ENCODE measurements at regions not wholly inside any gene's neighbourhood (a gene's known extent, or its start where the extent isn't known, plus 50 kb on each side); places are given as distances from the start of the nearest gene placed in this dataset.

- no peak for DNase-seq
Measured at GRCh38 chr12:114968727-114969126, 284.8 kb upstream of the TBX3 start.

GRCh38 chr12:114967151-114967550, 283.2 kb upstream of the TBX3 start:
- no peak for DNase-seq

DNA sequence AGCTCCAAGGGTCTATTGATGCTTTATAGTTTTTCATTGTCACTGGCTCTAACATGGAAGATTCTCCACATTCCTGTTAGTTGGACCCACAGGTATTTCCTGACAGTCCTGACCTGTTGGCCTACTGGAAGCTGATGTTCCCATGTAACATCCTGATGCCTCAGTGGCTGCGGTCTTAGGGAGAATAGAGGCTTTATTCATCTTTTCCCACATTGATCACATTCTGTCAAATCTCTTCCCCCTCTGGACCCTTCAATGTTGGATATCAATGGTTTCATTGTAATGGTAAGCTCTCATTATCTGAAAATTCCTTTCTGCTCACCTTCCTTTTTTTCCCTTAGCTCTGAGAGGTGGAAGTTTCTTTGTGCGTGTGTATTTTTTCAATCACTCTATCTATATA, 280.9 kb upstream of the TBX3 start:
- no peak for DNase-seq

- no peak for DNase-seq
Measured at GRCh38 chr12:114963846-114964245, 279.9 kb upstream of the TBX3 start.

GRCh38 chr12:114961491-114961890, 277.5 kb upstream of the TBX3 start:
- DNase-seq = no peak

GRCh38 chr12:114958538-114958937, 274.6 kb upstream of the TBX3 start:
- DNase-seq = no peak

GRCh38 chr12:114957225-114957624, 273.2 kb upstream of the TBX3 start:
- no peak for DNase-seq

DNA sequence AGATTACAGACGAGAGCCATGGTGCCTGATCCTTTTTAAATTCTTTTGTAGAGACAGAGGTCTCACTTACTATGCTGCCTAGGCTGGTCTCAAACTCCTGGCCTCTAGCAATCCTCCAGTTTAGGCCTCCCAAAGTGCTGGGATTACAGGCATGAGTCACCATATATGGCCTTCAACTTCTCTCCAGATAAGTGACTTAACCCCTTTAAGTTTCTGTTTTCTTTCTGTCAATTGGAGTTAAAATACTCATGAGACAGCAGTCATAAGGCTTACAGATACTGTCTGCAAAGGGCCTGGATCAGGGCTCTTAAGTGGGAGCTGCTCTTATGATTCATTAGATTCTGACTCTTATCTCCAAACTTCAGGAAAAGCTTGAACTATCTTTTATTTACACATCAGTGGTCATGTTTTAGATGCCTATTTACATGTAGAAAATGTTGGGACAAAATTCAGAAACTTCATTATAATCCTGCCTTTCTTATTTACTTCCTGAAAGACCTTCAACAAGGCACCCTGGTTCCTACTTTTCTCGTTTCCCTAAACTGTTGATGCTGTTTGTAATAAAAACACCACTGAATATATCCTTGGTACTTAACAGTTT, 271.5 kb upstream of the TBX3 start:
- DNase-seq = no peak

- no peak for DNase-seq
Measured at GRCh38 chr12:114954511-114955055, 270.6 kb upstream of the TBX3 start.

GRCh38 chr12:114952573-114953271, 268.7 kb upstream of the TBX3 start:
- peak in 1 of 56 donors; percentile 0 for DNase-seq

DNA sequence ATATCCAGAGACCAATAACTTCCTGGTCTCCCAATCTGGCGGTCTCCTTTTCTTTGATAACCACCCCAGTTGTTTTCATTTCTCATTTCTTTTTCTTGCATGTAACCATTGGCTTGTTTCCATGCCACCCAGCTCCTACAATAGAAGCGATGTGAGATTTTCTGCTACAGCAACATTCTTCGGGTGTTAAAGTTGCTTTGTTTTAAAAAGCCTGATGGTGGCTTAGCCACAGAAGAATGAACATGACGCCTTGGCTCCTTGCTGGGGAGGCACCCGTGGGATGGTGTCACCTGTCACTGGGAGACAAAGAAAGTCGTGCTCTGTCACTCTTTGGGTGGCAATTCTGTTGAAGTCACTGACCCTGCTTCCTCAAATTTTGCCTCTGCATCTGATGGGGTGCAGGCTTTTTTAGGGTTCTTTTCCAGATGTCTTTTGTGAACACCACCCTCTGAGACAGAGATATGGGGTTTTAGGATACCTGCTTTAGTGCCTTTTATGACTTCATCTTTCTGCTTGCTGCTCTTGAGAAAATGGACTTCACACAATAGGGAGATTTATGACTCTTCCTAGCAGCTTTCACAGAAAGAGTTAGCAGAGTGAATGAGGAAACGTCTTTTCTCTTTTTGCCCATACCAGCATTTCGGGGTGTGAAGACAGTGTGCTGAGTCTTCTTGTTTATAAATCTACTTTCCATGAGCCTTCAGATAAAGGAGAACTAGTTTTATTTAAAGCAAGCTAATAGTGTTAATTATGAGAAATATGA, 265.3 kb upstream of the TBX3 start:
- no peak for DNase-seq

- no peak for DNase-seq
Measured at GRCh38 chr12:114945351-114945750, 261.4 kb upstream of the TBX3 start.

DNA sequence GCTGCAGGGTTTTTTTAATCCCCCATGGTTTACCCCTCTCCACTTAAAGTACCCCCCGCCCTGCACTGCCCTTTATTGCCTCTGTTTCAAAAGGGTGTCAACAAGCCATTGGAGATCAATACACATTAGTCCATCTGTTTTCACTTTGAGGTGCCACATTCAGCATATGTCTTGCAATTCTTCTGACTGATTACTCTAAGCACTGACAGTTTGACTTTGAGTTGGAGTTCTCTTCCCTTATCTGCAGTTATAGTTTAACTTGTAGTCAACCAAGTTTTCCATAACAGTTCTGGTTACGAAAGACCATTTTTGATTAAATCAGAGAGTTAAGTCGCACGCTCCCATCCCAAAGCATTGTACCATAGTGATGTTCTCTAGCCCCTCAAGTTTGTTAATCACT, 260.8 kb upstream of the TBX3 start:
- DNase-seq = no peak

DNA sequence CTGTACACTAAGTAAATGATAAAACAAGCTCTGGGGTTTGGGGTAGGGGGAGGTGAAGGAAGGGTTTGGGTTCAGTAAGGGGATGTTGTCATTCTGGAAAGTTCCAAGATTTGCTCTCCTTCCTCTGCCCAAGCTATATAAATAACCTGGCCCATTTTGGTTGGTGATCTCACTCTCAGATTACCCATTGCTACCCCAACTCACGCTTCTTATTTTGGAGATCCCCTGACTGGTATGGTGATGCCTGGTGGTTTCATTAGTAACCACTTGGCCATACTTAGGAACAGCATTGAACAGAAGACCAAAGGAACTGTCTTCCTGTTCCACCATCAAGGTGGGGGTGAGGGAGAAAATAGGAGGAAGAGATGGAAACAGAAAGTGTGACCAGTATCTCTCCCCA, 259.6 kb upstream of the TBX3 start:
- no peak for DNase-seq

DNA sequence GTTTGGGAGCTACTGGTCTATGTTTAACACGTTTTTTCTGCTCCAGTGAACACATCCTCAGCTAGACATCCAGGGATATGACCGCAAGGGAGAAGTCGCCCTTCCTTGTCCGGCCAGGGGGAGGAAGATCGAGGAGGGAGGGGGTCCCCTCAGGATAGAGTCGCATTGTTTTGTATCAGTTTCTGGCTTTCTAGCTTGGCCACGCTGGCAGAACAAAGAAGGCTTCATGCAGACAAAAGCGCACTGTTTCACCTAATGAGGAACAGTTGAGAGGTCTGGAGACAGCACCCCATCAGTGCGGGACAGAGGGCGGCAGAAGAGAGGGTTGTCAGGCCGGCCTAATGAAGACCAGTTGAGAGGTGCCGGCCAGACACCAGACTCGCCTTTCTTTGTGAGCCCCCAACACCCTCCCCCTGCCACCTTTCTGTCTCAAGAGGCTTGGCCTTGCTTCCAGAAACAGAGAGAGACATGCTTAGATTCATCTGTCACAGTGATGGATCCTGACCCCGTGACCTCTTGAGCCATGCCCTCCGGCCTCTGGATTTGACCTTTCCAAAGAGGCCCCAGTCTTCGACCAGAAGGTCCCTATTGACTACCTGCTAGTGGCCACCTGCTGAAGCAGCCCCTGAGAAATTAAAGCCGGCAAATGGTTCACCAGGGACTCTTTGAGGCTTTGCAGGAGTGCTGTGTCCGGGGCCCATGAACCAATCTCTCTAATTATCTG, 254.7 kb upstream of the TBX3 start:
- peak in 53 of 56 donors; percentile 3 to 88 (median 55) for DNase-seq

GRCh38 chr12:114936148-114937079, 252.4 kb upstream of the TBX3 start:
- no peak for DNase-seq

- peak in 2 of 56 donors; percentile 1 to 3 for DNase-seq
Measured at GRCh38 chr12:114935658-114936057, 251.7 kb upstream of the TBX3 start.

DNA sequence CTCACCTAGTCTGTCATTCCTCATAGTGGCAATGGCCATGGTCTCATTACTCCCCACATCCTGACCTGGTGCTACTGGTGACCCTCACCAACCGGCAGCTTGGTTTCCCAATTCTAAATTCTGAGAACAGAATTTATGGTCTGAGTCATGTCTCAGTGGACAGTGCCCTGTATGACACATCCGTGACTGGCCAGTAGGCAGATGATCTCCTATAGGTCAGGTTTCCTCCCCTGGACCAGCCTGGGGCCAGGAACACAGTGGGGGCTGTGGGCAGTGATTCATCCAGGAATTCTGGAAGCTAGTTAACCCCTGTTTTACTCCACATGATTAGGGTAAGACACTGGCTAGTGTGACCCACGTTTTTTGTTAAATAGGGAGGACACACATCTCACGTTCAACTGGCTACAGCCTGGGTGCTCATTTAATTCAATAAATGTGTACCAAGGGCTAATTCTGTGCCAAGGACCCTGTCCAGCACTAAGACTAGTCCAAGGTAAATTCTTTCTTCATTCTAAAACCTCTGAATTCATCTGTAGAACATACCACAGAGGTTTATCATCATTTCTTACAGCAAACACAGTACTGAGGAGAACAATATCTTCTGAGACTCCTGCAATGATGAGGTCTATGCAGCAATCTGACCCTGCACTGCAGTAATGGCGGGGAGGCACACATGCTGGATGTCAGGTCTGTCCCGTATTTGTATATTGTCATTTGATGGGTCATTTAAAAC, 249.6 kb upstream of the TBX3 start:
- DNase-seq = no peak

DNA sequence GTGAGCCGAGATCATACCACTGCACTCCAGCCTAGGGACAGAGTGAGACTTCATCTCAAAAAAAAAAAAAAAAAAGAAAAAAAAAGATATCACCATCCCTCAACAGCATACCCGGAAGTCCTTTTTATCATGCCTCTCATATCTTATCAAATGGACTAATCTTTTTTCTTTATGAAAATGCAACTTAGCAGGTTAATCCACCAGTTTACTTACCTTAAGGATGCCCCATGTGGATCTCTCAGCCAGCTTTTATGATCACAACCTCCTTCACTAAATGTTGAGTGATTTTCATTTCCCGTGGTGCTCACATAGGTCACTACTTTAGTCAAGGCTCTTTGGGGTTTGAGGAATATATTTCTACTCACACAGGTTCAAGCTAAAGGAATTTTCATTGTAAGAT, 248.8 kb upstream of the TBX3 start:
- DNase-seq = no peak

DNA sequence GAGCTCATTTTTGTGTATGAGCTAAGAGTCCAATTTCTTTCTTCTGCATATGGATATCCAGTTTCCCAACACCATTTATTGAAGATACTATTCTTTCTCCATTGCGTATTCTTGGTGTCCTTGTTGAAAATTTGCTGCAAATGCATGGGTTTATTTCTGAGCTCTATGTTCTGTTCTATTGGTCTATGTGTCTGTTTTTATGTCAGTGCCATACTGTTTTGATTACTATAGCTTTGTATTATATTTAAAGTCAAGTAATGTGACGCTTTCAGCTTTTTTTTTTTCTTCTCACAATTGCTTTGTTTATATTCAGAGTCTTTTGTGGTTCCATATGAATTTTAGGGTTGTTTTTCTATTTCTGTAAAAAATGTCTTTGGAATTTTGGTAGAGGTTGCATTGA, 247.1 kb upstream of the TBX3 start:
- DNase-seq = no peak
